HCT116 (cell line): ENCODE measurements at regions not wholly inside any gene's neighbourhood (a gene's known extent, or its start where the extent isn't known, plus 50 kb on each side); places are given as distances from the start of the nearest gene placed in this dataset.
A peak's percentile ranks its signal among the peaks of the same experiment; 100 is the strongest.

Experiments
- ATAC-seq: fragments of 200-7000 bp; cut with Tn5 transposase; 2 replicates; pipeline ENCODE4 v1.9.1; 2020; ENCODE audit warnings: mild to moderate bottlenecking, moderate library complexity
- BruUV-seq: library from RNA; stranded (reverse); fragments of 400-500 nt; replicated peaks from 2 replicates; lab custom pipeline; 2021; lab: Mats Ljungman, UMichigan
- CTCF ChIA-PET: fragments of 300-600 bp; sonication (Branson Sonifier 250); formaldehyde crosslinking; loops from one replicate; lab custom pipeline; 2021; ENCODE audit warnings: antibody characterized with exemption; lab: Charles Lee
- POLR2A ChIA-PET: fragments of 300-600, 350-600 bp; sonication (Branson Sonifier 250); formaldehyde crosslinking; loops from one replicate; lab custom pipeline; 2021; ENCODE audit warnings: antibody characterized with exemption; lab: Charles Lee
- RAD21 ChIA-PET, 2 experiments: fragments of 300-600 bp; sonication (Branson Sonifier 250); formaldehyde crosslinking; loops; one replicate each; lab custom pipeline; 2023; ENCODE audit warnings: low total read pairs in 2 of 2; ENCODE audit not compliant: uncharacterized antibody in 2 of 2, unreplicated experiment in 2 of 2, low non-redundant PET in 1 of 2; lab: Charles Lee
- DNase-seq: peaks from one replicate; pipeline ENCODE4 v3.0.0-alpha.2; 2010; ENCODE audit warnings: low read depth, low spot score
- H2AFZ ChIP-seq: fragments of 200-600 bp; shearing (Covaris generic), sonication (generic); 2 replicates; pipeline ENCODE4 v1.6.1; 2017; ENCODE audit warnings: low read depth, mixed run types, mixed read lengths, antibody characterized with exemption, low read length; ENCODE audit not compliant: poor library complexity, severe bottlenecking
- H3K27ac ChIP-seq: 2 replicates; pipeline ENCODE4 v1.5.1; 2012; ENCODE audit warnings: low read depth, low read length
- H3K27me3 ChIP-seq: fragments of 200-600 bp; sonication (generic); 2 replicates; pipeline ENCODE4 v1.6.1; 2016; ENCODE audit warnings: mixed run types, low read length, mixed read lengths; ENCODE audit not compliant: insufficient read depth
- H3K36me3 ChIP-seq, 2 experiments: fragments of 200-500 bp in 1 of 2; fragments of 200-600 bp in 1 of 2; sonication (Bioruptor generic) in 1 of 2; sonication (generic) in 1 of 2; 2 replicates each; pipeline versions ENCODE4 v1.5.1 to v1.6.1; 2014 to 2016; ENCODE audit warnings: low read length in 2 of 2, inconsistent platforms in 1 of 2, mixed read lengths in 1 of 2, mixed run types in 1 of 2; ENCODE audit not compliant: insufficient read depth in 2 of 2, control insufficient read depth in 1 of 2
- H3K4me1 ChIP-seq, 2 experiments: fragments of 200-600 bp in 1 of 2; sonication (generic) in 1 of 2; 2 replicates each; pipeline versions ENCODE4 v1.5.1 to v1.6.1; 2012 to 2017; ENCODE audit warnings: low read length in 2 of 2, inconsistent platforms in 1 of 2, mild to moderate bottlenecking in 1 of 2, mixed read lengths in 1 of 2, mixed run types in 1 of 2, moderate library complexity in 1 of 2; ENCODE audit not compliant: insufficient read depth in 2 of 2, control insufficient read depth in 1 of 2
- H3K4me2 ChIP-seq: fragments of 200-600 bp; sonication (generic); 2 replicates; pipeline ENCODE4 v1.6.1; 2017; ENCODE audit warnings: mixed run types, low read length, mixed read lengths
- H3K4me3 ChIP-seq, 2 experiments: fragments of 200-600 bp in 1 of 2; sonication (generic) in 1 of 2; replicated peaks in 1 of 2; 2 replicates each; pipeline ENCODE4 v1.5.1; 2011 to 2016; ENCODE audit warnings: low read length in 2 of 2, control low read depth in 1 of 2, low read depth in 1 of 2, mild to moderate bottlenecking in 1 of 2, mixed read lengths in 1 of 2, mixed run types in 1 of 2
- H3K79me2 ChIP-seq: fragments of 200-600 bp; sonication (generic); 2 replicates; pipeline ENCODE4 v1.6.1; 2017; ENCODE audit warnings: mild to moderate bottlenecking, mixed run types, low read length, moderate library complexity, mixed read lengths; ENCODE audit not compliant: insufficient read depth
- H3K9ac ChIP-seq: fragments of 200-600 bp; sonication (generic); 2 replicates; pipeline ENCODE4 v1.6.1; 2016; ENCODE audit warnings: low read length, mixed read lengths
- H3K9me2 ChIP-seq: fragments of 200-600 bp; sonication (generic), shearing (Covaris generic); 2 replicates; pipeline ENCODE4 v1.6.1; 2017; ENCODE audit warnings: mixed run types, mild to moderate bottlenecking, moderate library complexity; ENCODE audit not compliant: insufficient read depth
- H3K9me3 ChIP-seq, 2 experiments: fragments of 200-500 bp in 1 of 2; fragments of 200-600 bp in 1 of 2; sonication (Bioruptor generic) in 1 of 2; sonication (generic) in 1 of 2; 2 replicates each; pipeline ENCODE4 v1.6.1; 2014 to 2017; ENCODE audit warnings: low read length in 2 of 2, mixed read lengths in 2 of 2, inconsistent platforms in 1 of 2, low read depth in 1 of 2, mild to moderate bottlenecking in 1 of 2, mixed run types in 1 of 2, moderate library complexity in 1 of 2; ENCODE audit not compliant: control insufficient read depth in 1 of 2, insufficient read depth in 1 of 2
- H4K20me1 ChIP-seq: fragments of 200-600 bp; sonication (generic), shearing (Covaris generic); 2 replicates; pipeline ENCODE4 v1.6.1; 2017; ENCODE audit warnings: mixed run types, mild to moderate bottlenecking, moderate library complexity; ENCODE audit not compliant: insufficient read depth
- EGR1 ChIP-seq: IDR thresholded peaks from 2 replicates; pipeline ENCODE4 v1.6.1; 2012; ENCODE audit warnings: low read depth
- ELF1 ChIP-seq: IDR thresholded peaks from 2 replicates; pipeline ENCODE4 v1.6.1; 2012; ENCODE audit warnings: low read depth, borderline replicate concordance
- EZH2phosphoT487 ChIP-seq: fragments of 200-600 bp; IDR thresholded peaks from 2 replicates; pipeline ENCODE4 v1.6.1; 2018; ENCODE audit warnings: antibody characterized with exemption, borderline replicate concordance
- POLR2A ChIP-seq: IDR thresholded peaks from 2 replicates; pipeline ENCODE4 v1.7.0; 2011; ENCODE audit warnings: borderline replicate concordance; ENCODE audit not compliant: insufficient read depth, insufficient read length; ENCODE audit errors: extremely low read depth
- POLR2AphosphoS5 ChIP-seq: IDR thresholded peaks from 2 replicates; pipeline ENCODE4 v1.6.1; 2011; ENCODE audit warnings: mild to moderate bottlenecking, low read depth, low read length, moderate library complexity
- RAD21 ChIP-seq: IDR thresholded peaks from 2 replicates; pipeline ENCODE4 v1.6.1; 2012; ENCODE audit warnings: low read depth, mild to moderate bottlenecking
- TCF7L2 ChIP-seq: IDR thresholded peaks from 2 replicates; pipeline ENCODE4 v1.7.0; 2011; ENCODE audit warnings: borderline replicate concordance, inconsistent platforms; ENCODE audit not compliant: insufficient read depth, insufficient read length; ENCODE audit errors: extremely low read depth
- YY1 ChIP-seq: IDR thresholded peaks from 2 replicates; pipeline ENCODE4 v1.6.1; 2011; ENCODE audit warnings: low read length, low read depth, moderate library complexity, mild to moderate bottlenecking; ENCODE audit not compliant: insufficient replicate concordance; ENCODE audit errors: extremely low read depth
- ZFX ChIP-seq: fragments of 450-650 bp; IDR thresholded peaks from 2 replicates; pipeline ENCODE4 v1.6.1; 2017
- ZNF274 ChIP-seq: fragments of 200-500 bp; sonication (Bioruptor generic); IDR thresholded peaks from 2 replicates; pipeline ENCODE4 v1.6.1; 2014; ENCODE audit warnings: mild to moderate bottlenecking, low read depth, low read length, inconsistent platforms
- intact Hi-C: fragments of 100-400 bp; cut with micrococcal nuclease; formaldehyde crosslinking; loops from 2 replicates; pipeline ENCODE4 v1.10.0; 2022
- TF ChIP-seq, protein P1 (sequence below): IDR thresholded peaks from 2 replicates; pipeline ENCODE4 v1.6.1; 2011; ENCODE audit warnings: mild to moderate bottlenecking, low read length, moderate library complexity; ENCODE audit not compliant: insufficient replicate concordance; ENCODE audit errors: extremely low read depth
- TF ChIP-seq, protein P2 (sequence below), 3 experiments: fragments of 200-600 bp in 1 of 3; sonication (generic) in 1 of 3; IDR thresholded peaks in 2 of 3; conservative IDR thresholded peaks in 1 of 3; 2 replicates each; pipeline ENCODE4 v1.5.1; 2012 to 2017; ENCODE audit warnings: low read depth in 2 of 3, low read length in 2 of 3, antibody characterized with exemption in 1 of 3, borderline replicate concordance in 1 of 3, control low read depth in 1 of 3, mild to moderate bottlenecking in 1 of 3, mixed read lengths in 1 of 3, mixed run types in 1 of 3, moderate library complexity in 1 of 3; ENCODE audit not compliant: insufficient read depth in 1 of 3
- TF ChIP-seq, protein P3 (sequence below): IDR thresholded peaks from 2 replicates; pipeline ENCODE4 v1.6.1; 2012

DNA sequence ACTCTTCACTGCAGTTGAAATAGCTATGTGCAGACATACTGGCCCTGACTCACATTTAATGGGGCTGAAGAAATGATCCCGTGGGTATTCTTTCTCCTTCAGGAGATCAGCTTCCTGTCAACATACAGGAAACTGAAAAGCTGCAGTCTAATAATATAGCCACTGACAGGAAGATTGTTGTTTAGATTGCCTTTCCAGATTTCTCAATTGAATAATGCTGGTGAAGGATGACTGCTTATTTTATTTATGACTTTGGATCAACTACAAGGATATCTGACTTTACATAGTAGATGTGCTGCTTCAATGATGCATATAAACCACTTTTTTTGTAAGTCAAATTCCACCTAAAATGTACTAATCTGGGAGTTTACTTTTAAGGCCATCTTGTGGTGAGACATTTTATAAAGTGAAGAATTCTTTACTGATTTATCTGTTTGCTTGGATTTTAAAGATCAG, 93.4 kb upstream of the MAP4K3 start:
- Histone ChIP-seq H3K4me2 (no peak overlapping the region), H3K4me3 (no peak overlapping the region), H2AFZ (no peak overlapping the region), H3K9me3 (no peaks in the 10 kb centered on the region), H3K27ac (no peak overlapping the region), H3K9ac (no peak overlapping the region), H3K9me2 (no peaks in the 10 kb centered on the region), H4K20me1 (no peaks in the 10 kb centered on the region), H3K36me3 (no peaks in the 10 kb centered on the region), H3K27me3 (no peaks in the 10 kb centered on the region), H3K4me1 (peaks cover 0 to 8% of the 10 kb centered on the region in 2 experiments; a peak in 2 of 4 replicates), H3K79me2 (no peaks in the 10 kb centered on the region)
- DNase-seq (no peak), ATAC-seq (no peak)
- no TSS peak for BruUV-seq
- POLR2A ChIA-PET: no interaction called here
- intact Hi-C loops: no loop called here
- RAD21 ChIA-PET: no interaction called here
- CTCF ChIA-PET: no interaction called here
- TF ChIP-seq RAD21 (peak; percentile 11; the same call in 1 of the 2 replicates), POLR2AphosphoS5 (no peak)

DNA sequence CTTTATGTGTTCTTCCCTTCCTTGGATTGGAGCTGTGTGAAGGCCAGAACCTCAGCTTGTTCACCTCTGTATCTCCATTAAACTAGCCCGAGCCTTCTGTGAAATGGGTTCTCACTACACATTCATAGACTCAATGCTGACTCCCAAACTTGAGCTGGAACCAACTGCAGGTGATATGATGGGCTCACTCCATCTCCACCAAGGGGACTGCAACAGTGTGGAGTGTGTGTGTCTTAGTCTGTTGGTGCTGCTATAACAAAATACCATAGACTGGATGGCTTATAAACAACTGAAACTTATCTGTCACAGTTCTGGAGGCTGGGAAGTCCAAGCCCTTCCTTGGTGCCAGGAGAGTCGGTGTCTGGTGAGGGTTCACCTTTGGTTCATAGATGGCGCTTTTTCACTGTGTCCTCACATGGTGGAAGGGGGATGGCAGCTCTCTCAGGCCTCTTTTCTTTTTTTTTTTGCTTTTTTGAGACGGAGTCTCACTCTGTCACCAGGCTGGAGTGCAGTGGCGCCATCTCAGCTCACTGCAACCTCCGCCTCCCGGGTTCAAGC, 94.2 kb upstream of the MAP4K3 start:
- RAD21 ChIA-PET: no interaction called here
- Histone ChIP-seq H3K36me3 (no peaks in the 10 kb centered on the region), H3K27ac (no peak overlapping the region)
- no peak for DNase-seq
- BruUV-seq: no TSS peak
- TF ChIP-seq, protein P1, sequence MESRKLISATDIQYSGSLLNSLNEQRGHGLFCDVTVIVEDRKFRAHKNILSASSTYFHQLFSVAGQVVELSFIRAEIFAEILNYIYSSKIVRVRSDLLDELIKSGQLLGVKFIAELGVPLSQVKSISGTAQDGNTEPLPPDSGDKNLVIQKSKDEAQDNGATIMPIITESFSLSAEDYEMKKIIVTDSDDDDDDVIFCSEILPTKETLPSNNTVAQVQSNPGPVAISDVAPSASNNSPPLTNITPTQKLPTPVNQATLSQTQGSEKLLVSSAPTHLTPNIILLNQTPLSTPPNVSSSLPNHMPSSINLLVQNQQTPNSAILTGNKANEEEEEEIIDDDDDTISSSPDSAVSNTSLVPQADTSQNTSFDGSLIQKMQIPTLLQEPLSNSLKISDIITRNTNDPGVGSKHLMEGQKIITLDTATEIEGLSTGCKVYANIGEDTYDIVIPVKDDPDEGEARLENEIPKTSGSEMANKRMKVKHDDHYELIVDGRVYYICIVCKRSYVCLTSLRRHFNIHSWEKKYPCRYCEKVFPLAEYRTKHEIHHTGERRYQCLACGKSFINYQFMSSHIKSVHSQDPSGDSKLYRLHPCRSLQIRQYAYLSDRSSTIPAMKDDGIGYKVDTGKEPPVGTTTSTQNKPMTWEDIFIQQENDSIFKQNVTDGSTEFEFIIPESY: no peak
- no peak for TF ChIP-seq ELF1
- TF ChIP-seq, protein P2, sequence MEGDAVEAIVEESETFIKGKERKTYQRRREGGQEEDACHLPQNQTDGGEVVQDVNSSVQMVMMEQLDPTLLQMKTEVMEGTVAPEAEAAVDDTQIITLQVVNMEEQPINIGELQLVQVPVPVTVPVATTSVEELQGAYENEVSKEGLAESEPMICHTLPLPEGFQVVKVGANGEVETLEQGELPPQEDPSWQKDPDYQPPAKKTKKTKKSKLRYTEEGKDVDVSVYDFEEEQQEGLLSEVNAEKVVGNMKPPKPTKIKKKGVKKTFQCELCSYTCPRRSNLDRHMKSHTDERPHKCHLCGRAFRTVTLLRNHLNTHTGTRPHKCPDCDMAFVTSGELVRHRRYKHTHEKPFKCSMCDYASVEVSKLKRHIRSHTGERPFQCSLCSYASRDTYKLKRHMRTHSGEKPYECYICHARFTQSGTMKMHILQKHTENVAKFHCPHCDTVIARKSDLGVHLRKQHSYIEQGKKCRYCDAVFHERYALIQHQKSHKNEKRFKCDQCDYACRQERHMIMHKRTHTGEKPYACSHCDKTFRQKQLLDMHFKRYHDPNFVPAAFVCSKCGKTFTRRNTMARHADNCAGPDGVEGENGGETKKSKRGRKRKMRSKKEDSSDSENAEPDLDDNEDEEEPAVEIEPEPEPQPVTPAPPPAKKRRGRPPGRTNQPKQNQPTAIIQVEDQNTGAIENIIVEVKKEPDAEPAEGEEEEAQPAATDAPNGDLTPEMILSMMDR (IDR thresholded peaks at IDR 0.05 in 2 of 3, conservative IDR thresholded peaks at IDR 0.05 in 1 of 3; ENCODE audit: borderline replicate concordance in 1 of 3, insufficient read depth in 1 of 3, low read depth in 2 of 3, low read length in 2 of 3): no peak
- TF ChIP-seq YY1: no peak
- no peak for TF ChIP-seq EGR1
- TF ChIP-seq, protein P3, sequence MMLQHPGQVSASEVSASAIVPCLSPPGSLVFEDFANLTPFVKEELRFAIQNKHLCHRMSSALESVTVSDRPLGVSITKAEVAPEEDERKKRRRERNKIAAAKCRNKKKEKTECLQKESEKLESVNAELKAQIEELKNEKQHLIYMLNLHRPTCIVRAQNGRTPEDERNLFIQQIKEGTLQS: no peak
- no peak for TF ChIP-seq TCF7L2
- no peak for TF ChIP-seq POLR2AphosphoS5
- no peak for TF ChIP-seq POLR2A
- no peak for TF ChIP-seq ZFX
- no peak for TF ChIP-seq ZNF274
- no peak for TF ChIP-seq EZH2phosphoT487
- TF ChIP-seq, all 23 proteins: peak for 0
- Histone ChIP-seq H3K4me1 (peaks cover 0 to 8% of the 10 kb centered on the region in 2 experiments; a peak in 2 of 4 replicates), H3K9ac (no peak overlapping the region), H3K9me3 (no peaks in the 10 kb centered on the region), H4K20me1 (no peaks in the 10 kb centered on the region), H3K4me2 (no peak overlapping the region), H3K27me3 (no peaks in the 10 kb centered on the region), H3K79me2 (no peaks in the 10 kb centered on the region), H2AFZ (no peak overlapping the region), H3K4me3 (no peak overlapping the region), H3K9me2 (no peaks in the 10 kb centered on the region)
- ChIA-PET POLR2A (no interaction called here), CTCF (no interaction called here)
- no peak for ATAC-seq
- intact Hi-C loops: no loop called here
